TTC549 (cell line): ENCODE measurements at regions not wholly inside any gene's neighbourhood (a gene's known extent, or its start where the extent isn't known, plus 50 kb on each side); places are given as distances from the start of the nearest gene placed in this dataset.

Experiments used
- FAIRE-seq: peaks from 2 replicates; lab custom pipeline; 2012; peaks lifted over from hg19 to GRCh38; lab: Jason Lieb, UNC

DNA sequence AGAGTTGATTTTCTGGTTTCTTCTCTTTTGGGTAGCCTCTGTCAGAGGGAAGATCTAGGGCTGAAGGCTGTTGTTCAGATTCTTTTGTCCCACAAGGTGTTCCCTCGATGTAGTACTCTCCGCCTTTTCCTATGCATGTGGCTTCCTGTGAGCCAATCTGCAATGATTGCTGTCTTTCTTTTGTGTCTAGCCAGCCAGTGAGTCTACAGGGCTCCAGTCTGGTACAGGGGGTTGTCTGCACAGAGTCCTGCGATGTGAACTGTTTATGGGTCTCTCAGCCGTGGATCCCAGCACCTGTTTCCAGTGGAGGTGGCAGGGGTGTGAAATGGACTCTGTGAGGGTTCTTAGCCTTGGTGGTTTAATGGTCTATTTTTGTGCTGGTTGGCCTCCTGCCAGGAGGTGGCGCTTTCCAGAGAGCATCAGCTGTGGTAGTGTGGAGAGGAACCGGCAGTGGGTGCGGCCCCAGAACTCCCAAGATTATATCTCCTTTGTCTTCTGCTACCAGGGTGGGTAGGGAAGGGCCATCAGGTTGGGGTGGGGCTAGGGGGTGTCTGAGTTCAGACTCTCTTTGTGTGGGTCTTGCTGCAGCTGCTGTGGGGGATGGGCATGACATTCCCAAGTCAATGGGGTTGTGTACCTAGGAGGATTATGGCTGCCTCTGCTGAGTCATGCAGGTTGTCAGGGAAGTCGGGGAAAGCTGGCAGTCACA, 81.3 kb upstream of the C21orf91 start:
- FAIRE-seq = no peak

- FAIRE-seq = no peak
Measured at GRCh38 chr21:17889171-17889570, 70.0 kb upstream of the C21orf91 start.

GRCh38 chr21:17869115-17869514, 50.0 kb upstream of the C21orf91 start:
- no peak for FAIRE-seq
